Liver (tissue), 3 donors: ENCODE measurements at regions not wholly inside any gene's neighbourhood (a gene's known extent, or its start where the extent isn't known, plus 50 kb on each side); places are given as distances from the start of the nearest gene placed in this dataset.
"Not testable (repeated sequence)": the region's sequence is repeated elsewhere in the genome, so short reads cannot be mapped to it uniquely, and the experiment has no call there.

Experiments used
- ATF3 ChIP-seq: IDR thresholded peaks from 2 replicates; pipeline ENCODE4 v1.6.1; 2016; ENCODE audit warnings: antibody characterized with exemption
- EGR1 ChIP-seq, 2 donors: IDR thresholded peaks; 2 replicates each; pipeline ENCODE4 v1.6.1; 2016 to 2018; ENCODE audit warnings: antibody characterized with exemption in 2 of 2, low read depth in 2 of 2
- HNF4A ChIP-seq, 2 donors: conservative IDR thresholded peaks; 2 replicates each; pipeline ENCODE4 v1.6.1; 2016; ENCODE audit warnings: antibody characterized with exemption in 2 of 2, mild to moderate bottlenecking in 2 of 2
- JUND ChIP-seq, 2 donors: IDR thresholded peaks; 2 replicates each; pipeline ENCODE4 v1.6.1; 2016; ENCODE audit warnings: antibody characterized with exemption in 2 of 2
- RAD21 ChIP-seq, 2 donors: IDR thresholded peaks; 2 replicates each; pipeline ENCODE4 v1.6.1; 2016; ENCODE audit warnings: antibody characterized with exemption in 2 of 2, mild to moderate bottlenecking in 2 of 2
- SP1 ChIP-seq: IDR thresholded peaks from 2 replicates; pipeline ENCODE4 v1.6.1; 2018; ENCODE audit warnings: antibody characterized with exemption, mild to moderate bottlenecking
- TAF1 ChIP-seq: conservative IDR thresholded peaks from 2 replicates; pipeline ENCODE4 v1.6.1; 2016; ENCODE audit warnings: antibody characterized with exemption, mild to moderate bottlenecking
- TF ChIP-seq, protein P1 (sequence below): fragments of 150-350 bp; IDR thresholded peaks from 2 replicates; pipeline ENCODE4 v1.5.1; 2017; ENCODE audit warnings: improper control_type of control experiment, low read depth, low read length; ENCODE audit not compliant: missing input control
- TF ChIP-seq, protein P2 (sequence below): IDR thresholded peaks from 2 replicates; pipeline ENCODE4 v1.6.1; 2016; ENCODE audit warnings: antibody characterized with exemption
- TF ChIP-seq, protein P3 (sequence below): IDR thresholded peaks from 2 replicates; pipeline ENCODE4 v1.6.1; 2016; ENCODE audit warnings: antibody characterized with exemption
- donor health status: healthy.
- donor health status: healthy.

DNA sequence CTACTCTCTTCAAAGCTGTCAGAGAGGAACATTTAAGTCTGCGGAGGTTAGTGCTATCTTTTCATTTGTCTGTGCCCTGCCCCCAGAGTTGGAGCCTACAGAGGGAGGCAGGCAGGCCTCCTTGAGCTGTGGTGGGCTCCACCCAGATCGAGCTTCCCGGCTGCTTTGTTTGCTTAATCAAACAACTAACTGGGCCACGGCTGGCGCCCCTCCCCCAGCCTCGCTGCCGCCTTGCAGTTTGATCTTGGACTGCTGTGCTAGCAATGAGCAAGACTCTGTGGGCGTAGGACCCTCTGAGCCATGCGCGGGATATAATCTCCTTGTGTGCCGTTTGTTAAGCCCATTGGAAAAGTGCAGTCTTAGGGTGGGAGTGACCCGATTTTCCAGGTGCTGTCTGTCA lies 62.0 kb upstream of the CYP1B1 start:
- TF ChIP-seq, protein P1, sequence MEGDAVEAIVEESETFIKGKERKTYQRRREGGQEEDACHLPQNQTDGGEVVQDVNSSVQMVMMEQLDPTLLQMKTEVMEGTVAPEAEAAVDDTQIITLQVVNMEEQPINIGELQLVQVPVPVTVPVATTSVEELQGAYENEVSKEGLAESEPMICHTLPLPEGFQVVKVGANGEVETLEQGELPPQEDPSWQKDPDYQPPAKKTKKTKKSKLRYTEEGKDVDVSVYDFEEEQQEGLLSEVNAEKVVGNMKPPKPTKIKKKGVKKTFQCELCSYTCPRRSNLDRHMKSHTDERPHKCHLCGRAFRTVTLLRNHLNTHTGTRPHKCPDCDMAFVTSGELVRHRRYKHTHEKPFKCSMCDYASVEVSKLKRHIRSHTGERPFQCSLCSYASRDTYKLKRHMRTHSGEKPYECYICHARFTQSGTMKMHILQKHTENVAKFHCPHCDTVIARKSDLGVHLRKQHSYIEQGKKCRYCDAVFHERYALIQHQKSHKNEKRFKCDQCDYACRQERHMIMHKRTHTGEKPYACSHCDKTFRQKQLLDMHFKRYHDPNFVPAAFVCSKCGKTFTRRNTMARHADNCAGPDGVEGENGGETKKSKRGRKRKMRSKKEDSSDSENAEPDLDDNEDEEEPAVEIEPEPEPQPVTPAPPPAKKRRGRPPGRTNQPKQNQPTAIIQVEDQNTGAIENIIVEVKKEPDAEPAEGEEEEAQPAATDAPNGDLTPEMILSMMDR = not testable (repeated sequence)
- not testable (repeated sequence) for TF ChIP-seq HNF4A (conservative IDR thresholded peaks at IDR 0.05); EGR1 (IDR thresholded peaks at IDR 0.05; ENCODE audit: low read depth in 2 of 2); SP1; JUND (IDR thresholded peaks at IDR 0.05); RAD21 (IDR thresholded peaks at IDR 0.05); TAF1; ATF3
- TF ChIP-seq, protein P2, sequence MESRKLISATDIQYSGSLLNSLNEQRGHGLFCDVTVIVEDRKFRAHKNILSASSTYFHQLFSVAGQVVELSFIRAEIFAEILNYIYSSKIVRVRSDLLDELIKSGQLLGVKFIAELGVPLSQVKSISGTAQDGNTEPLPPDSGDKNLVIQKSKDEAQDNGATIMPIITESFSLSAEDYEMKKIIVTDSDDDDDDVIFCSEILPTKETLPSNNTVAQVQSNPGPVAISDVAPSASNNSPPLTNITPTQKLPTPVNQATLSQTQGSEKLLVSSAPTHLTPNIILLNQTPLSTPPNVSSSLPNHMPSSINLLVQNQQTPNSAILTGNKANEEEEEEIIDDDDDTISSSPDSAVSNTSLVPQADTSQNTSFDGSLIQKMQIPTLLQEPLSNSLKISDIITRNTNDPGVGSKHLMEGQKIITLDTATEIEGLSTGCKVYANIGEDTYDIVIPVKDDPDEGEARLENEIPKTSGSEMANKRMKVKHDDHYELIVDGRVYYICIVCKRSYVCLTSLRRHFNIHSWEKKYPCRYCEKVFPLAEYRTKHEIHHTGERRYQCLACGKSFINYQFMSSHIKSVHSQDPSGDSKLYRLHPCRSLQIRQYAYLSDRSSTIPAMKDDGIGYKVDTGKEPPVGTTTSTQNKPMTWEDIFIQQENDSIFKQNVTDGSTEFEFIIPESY = not testable (repeated sequence)
- TF ChIP-seq, protein P3, sequence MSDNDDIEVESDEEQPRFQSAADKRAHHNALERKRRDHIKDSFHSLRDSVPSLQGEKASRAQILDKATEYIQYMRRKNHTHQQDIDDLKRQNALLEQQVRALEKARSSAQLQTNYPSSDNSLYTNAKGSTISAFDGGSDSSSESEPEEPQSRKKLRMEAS = not testable (repeated sequence)
